Endodermal cell (in vitro differentiated cells): ENCODE measurements at regions not wholly inside any gene's neighbourhood (a gene's known extent, or its start where the extent isn't known, plus 50 kb on each side); places are given as distances from the start of the nearest gene placed in this dataset.
A peak's percentile ranks its signal among the peaks of the same experiment; 100 is the strongest.

Source experiments
- DNase-seq: peaks from one replicate; pipeline ENCODE4 v3.0.0-alpha.2; 2017
- H3K27ac ChIP-seq: 2 replicates; pipeline ENCODE4 v1.5.1; 2013; ENCODE audit warnings: mild to moderate bottlenecking, low read depth, low read length, moderate library complexity
- H3K27me3 ChIP-seq: 2 replicates; pipeline ENCODE4 v1.6.1; 2013; ENCODE audit warnings: mild to moderate bottlenecking, low read length, moderate library complexity; ENCODE audit not compliant: insufficient read depth, control insufficient read depth, poor library complexity, severe bottlenecking
- H3K36me3 ChIP-seq: 2 replicates; pipeline ENCODE4 v1.7.0; 2013; ENCODE audit warnings: mild to moderate bottlenecking, low read length, moderate library complexity; ENCODE audit not compliant: control insufficient read depth, insufficient read depth
- H3K4me1 ChIP-seq: one replicate; pipeline ENCODE4 v1.7.0; 2013; ENCODE audit warnings: low read length; ENCODE audit not compliant: control insufficient read depth, insufficient read depth
- H3K4me3 ChIP-seq: 2 replicates; pipeline ENCODE4 v1.5.1; 2013; ENCODE audit warnings: mild to moderate bottlenecking, low read length, moderate library complexity
- H3K9ac ChIP-seq: 2 replicates; pipeline ENCODE4 v1.6.1; 2013; ENCODE audit warnings: mild to moderate bottlenecking, low read length, moderate library complexity; ENCODE audit not compliant: poor library complexity, severe bottlenecking; ENCODE audit errors: extremely low read depth
- H3K9me3 ChIP-seq: 2 replicates; pipeline ENCODE4 v1.6.1; 2013; ENCODE audit warnings: mild to moderate bottlenecking, low read length, moderate library complexity; ENCODE audit not compliant: control insufficient read depth
- H3K27ac Mint-ChIP-seq: 2 replicates; pipeline ENCODE4 v1.8.0; 2020; ENCODE audit warnings: mixed read lengths
- H3K27me3 Mint-ChIP-seq: 2 replicates; pipeline ENCODE4 v1.8.0; 2021; ENCODE audit warnings: mild to moderate bottlenecking, mixed read lengths; ENCODE audit not compliant: insufficient read depth
- H3K36me3 Mint-ChIP-seq: 2 replicates; pipeline ENCODE4 v1.8.0; 2020; ENCODE audit warnings: low read depth, mixed read lengths
- H3K4me1 Mint-ChIP-seq: 2 replicates; pipeline ENCODE4 v1.8.0; 2020; ENCODE audit warnings: mixed read lengths
- H3K4me3 Mint-ChIP-seq: 2 replicates; pipeline ENCODE4 v1.8.0; 2020; ENCODE audit warnings: mild to moderate bottlenecking, moderate library complexity, mixed read lengths
- H3K9me3 Mint-ChIP-seq: 2 replicates; pipeline ENCODE4 v1.8.0; 2020; ENCODE audit warnings: mild to moderate bottlenecking, mixed read lengths
- CTCF ChIP-seq: fragments of 200-600 bp; sonication (generic); conservative IDR thresholded peaks from 2 replicates; pipeline ENCODE4 v1.5.0; 2021; ENCODE audit warnings: antibody characterized with exemption, mild to moderate bottlenecking
- WGBS, 2 experiments: methylation state at CpG; one replicate each; pipeline versions ENCODE4 v1.1.5 to v1.1.7; 2013; ENCODE audit warnings: missing lambda C conversion rate in 2 of 2, mixed read lengths in 1 of 2; ENCODE audit not compliant: insufficient coverage in 1 of 2, insufficient read length in 1 of 2; 5-methylcytosine and 5-hydroxymethylcytosine counted together

- Histone ChIP-seq H3K4me3 (no peak overlapping the region), H3K27ac (no peak overlapping the region), H3K27me3 (no peaks in the 10 kb centered on the region), H3K4me1 (no peaks in the 10 kb centered on the region), H3K9ac (no peak overlapping the region), H3K36me3 (no peaks in the 10 kb centered on the region), H3K9me3 (no peaks in the 10 kb centered on the region)
- Mint-ChIP-seq H3K27ac (no peak overlapping the region), H3K36me3 (no peaks in the 10 kb centered on the region), H3K4me3 (no peak overlapping the region), H3K27me3 (peaks cover 1% of the 10 kb centered on the region), H3K9me3 (peaks cover 4% of the 10 kb centered on the region), H3K4me1 (peaks cover 4% of the 10 kb centered on the region)
- 89 to 97% methylated on average over 8 of the region's 8 CpGs for WGBS, 2 experiments
- TF ChIP-seq CTCF = no peak
- peak; percentile 30 for DNase-seq
Measured at GRCh38 chr7:156017431-156017830, 205.2 kb upstream of the SHH start.

GRCh38 chr7:156015237-156016020, 203.2 kb upstream of the SHH start:
- no peak overlapping the region for H3K4me3 Mint-ChIP-seq
- peak; percentile 31 for DNase-seq
- Histone ChIP-seq H3K4me3 (no peak overlapping the region), H3K27me3 (no peaks in the 10 kb centered on the region), H3K4me1 (no peaks in the 10 kb centered on the region), H3K9ac (no peak overlapping the region), H3K27ac (no peak overlapping the region), H3K36me3 (no peaks in the 10 kb centered on the region), H3K9me3 (no peaks in the 10 kb centered on the region)
- no peaks in the 10 kb centered on the region for H3K36me3 Mint-ChIP-seq
- H3K4me1 Mint-ChIP-seq = peaks cover 4% of the 10 kb centered on the region
- H3K27me3 Mint-ChIP-seq = peaks cover 1% of the 10 kb centered on the region
- no peak overlapping the region for H3K27ac Mint-ChIP-seq
- H3K9me3 Mint-ChIP-seq = peaks cover 4% of the 10 kb centered on the region
- 96 to 98% methylated on average over 8 to 16 of the region's 17 CpGs for whole genome bisulfite sequencing, 2 experiments
- TF ChIP-seq CTCF = no peak

GRCh38 chr7:156014808-156015207, 202.5 kb upstream of the SHH start:
- no peaks in the 10 kb centered on the region for H3K9me3 ChIP-seq
- H3K9ac ChIP-seq = no peak overlapping the region
- H3K4me3 Mint-ChIP-seq = no peak overlapping the region
- H3K27ac ChIP-seq = no peak overlapping the region
- peak; percentile 19 for DNase-seq
- 94 to 100% methylated on average over 1 to 2 of the region's 2 CpGs for WGBS, 2 experiments
- H3K4me1 ChIP-seq = no peaks in the 10 kb centered on the region
- H3K36me3 ChIP-seq = no peaks in the 10 kb centered on the region
- H3K27me3 ChIP-seq = no peaks in the 10 kb centered on the region
- no peak overlapping the region for H3K4me3 ChIP-seq
- no peaks in the 10 kb centered on the region for H3K36me3 Mint-ChIP-seq
- peaks cover 4% of the 10 kb centered on the region for H3K9me3 Mint-ChIP-seq
- H3K27ac Mint-ChIP-seq = no peak overlapping the region
- peaks cover 4% of the 10 kb centered on the region for H3K4me1 Mint-ChIP-seq
- H3K27me3 Mint-ChIP-seq = peaks cover 1% of the 10 kb centered on the region
- no peak for TF ChIP-seq CTCF
